ENCODE measurements at regions not wholly inside any gene's neighbourhood (a gene's known extent, or its start where the extent isn't known, plus 50 kb on each side); places are given as distances from the start of the nearest gene placed in this dataset.

- no peaks in the 10 kb centered on the region for H3K9me3 ChIP-seq (ENCODE audit: control insufficient read depth, low read depth, low read length)
- dilution Hi-C loops (cut with MboI; ENCODE audit: extremely low pct_ligation_motif_present, low sequenced_read_pairs), result no loop called here
- H2AFZ ChIP-seq (ENCODE audit: control insufficient read depth, low read length), result no peak overlapping the region
- DNase-seq (ENCODE audit: low read depth, low spot score) (no peak), FAIRE-seq (no peak)
- H3K4me2 ChIP-seq (ENCODE audit: control insufficient read depth, extremely low read depth, insufficient read depth, low read depth, low read length), result no peak overlapping the region
- H3K79me2 ChIP-seq (ENCODE audit: control insufficient read depth, insufficient read depth, low read length), result no peaks in the 10 kb centered on the region
- H3K9ac ChIP-seq (ENCODE audit: control insufficient read depth, extremely low read depth, insufficient read depth, low read length), result no peak overlapping the region
- H3K36me3 ChIP-seq (ENCODE audit: control insufficient read depth in 2 of 2, extremely low read depth in 1 of 2, insufficient read depth in 2 of 2, low read length in 2 of 2), result no peaks in the 10 kb centered on the region
- no peaks in the 10 kb centered on the region for H3K9me1 ChIP-seq (ENCODE audit: control insufficient read depth, extremely low read depth, insufficient read depth, low read length)
- H4K20me1 ChIP-seq (ENCODE audit: control insufficient read depth, extremely low read depth, insufficient read depth, low read length), result no peaks in the 10 kb centered on the region
- no peaks in the 10 kb centered on the region for H3K27me3 ChIP-seq (ENCODE audit: control insufficient read depth, extremely low read depth, insufficient read depth, low read length)
- no peak overlapping the region for H3K27ac ChIP-seq (ENCODE audit: control insufficient read depth, insufficient read depth, low read length)
- H3K4me3 ChIP-seq (ENCODE audit: control insufficient read depth in 2 of 3, extremely low read depth in 1 of 3, insufficient read depth in 2 of 3, low read depth in 1 of 3, low read length in 3 of 3), result no peak overlapping the region
- no peak for TF ChIP-seq CTCF (optimal IDR thresholded peaks at IDR 0.05 in 1 of 3, IDR thresholded peaks at IDR 0.05 in 1 of 3, conservative IDR thresholded peaks at IDR 0.05 in 1 of 3; ENCODE audit: extremely low read depth in 1 of 3, insufficient read depth in 2 of 3, low read length in 3 of 3)
- no peak for TF ChIP-seq EZH2 (IDR thresholded peaks at IDR 0.05; ENCODE audit: low read length)
- H3K4me1 ChIP-seq (ENCODE audit: control insufficient read depth, extremely low read depth, insufficient read depth, low read length), result peaks cover 8% of the 10 kb centered on the region
Observed at GRCh38 chr5:133892774-133893173, 75.7 kb downstream of the C5orf15 start.

- TF ChIP-seq EZH2 (IDR thresholded peaks at IDR 0.05; ENCODE audit: low read length) (no peak), CTCF (optimal IDR thresholded peaks at IDR 0.05 in 1 of 3, IDR thresholded peaks at IDR 0.05 in 1 of 3, conservative IDR thresholded peaks at IDR 0.05 in 1 of 3; ENCODE audit: extremely low read depth in 1 of 3, insufficient read depth in 2 of 3, low read length in 3 of 3) (no peak)
Observed at GRCh38 chr5:133892306-133892705, 76.1 kb downstream of the C5orf15 start.

More at GRCh38 chr5:133892306-133892705, 76.1 kb downstream of the C5orf15 start:
- Histone ChIP-seq H3K9ac (ENCODE audit: control insufficient read depth, extremely low read depth, insufficient read depth, low read length) (no peak overlapping the region), H4K20me1 (ENCODE audit: control insufficient read depth, extremely low read depth, insufficient read depth, low read length) (no peaks in the 10 kb centered on the region), H2AFZ (ENCODE audit: control insufficient read depth, low read length) (no peak overlapping the region), H3K4me3 (ENCODE audit: control insufficient read depth in 2 of 3, extremely low read depth in 1 of 3, insufficient read depth in 2 of 3, low read depth in 1 of 3, low read length in 3 of 3) (no peak overlapping the region), H3K27me3 (ENCODE audit: control insufficient read depth, extremely low read depth, insufficient read depth, low read length) (no peaks in the 10 kb centered on the region), H3K9me3 (ENCODE audit: control insufficient read depth, low read depth, low read length) (no peaks in the 10 kb centered on the region), H3K36me3 (ENCODE audit: control insufficient read depth in 2 of 2, extremely low read depth in 1 of 2, insufficient read depth in 2 of 2, low read length in 2 of 2) (no peaks in the 10 kb centered on the region), H3K27ac (ENCODE audit: control insufficient read depth, insufficient read depth, low read length) (no peak overlapping the region), H3K79me2 (ENCODE audit: control insufficient read depth, insufficient read depth, low read length) (no peaks in the 10 kb centered on the region), H3K4me1 (ENCODE audit: control insufficient read depth, extremely low read depth, insufficient read depth, low read length) (peaks cover 8% of the 10 kb centered on the region), H3K9me1 (ENCODE audit: control insufficient read depth, extremely low read depth, insufficient read depth, low read length) (no peaks in the 10 kb centered on the region), H3K4me2 (ENCODE audit: control insufficient read depth, extremely low read depth, insufficient read depth, low read depth, low read length) (no peak overlapping the region)
- DNase-seq (ENCODE audit: low read depth, low spot score) (no peak), FAIRE-seq (no peak)
- dilution Hi-C loops (cut with MboI; ENCODE audit: extremely low pct_ligation_motif_present, low sequenced_read_pairs), result no loop called here
